ENCODE measurements at regions not wholly inside any gene's neighbourhood (a gene's known extent, or its start where the extent isn't known, plus 50 kb on each side); places are given as distances from the start of the nearest gene placed in this dataset.

GRCh38 chr13:88649855-88650254, 978.7 kb downstream of the SLITRK5 start:
- Histone ChIP-seq H3K9me2 (ENCODE audit: insufficient read depth) (no peaks in the 10 kb centered on the region), H3K36me3 (ENCODE audit: control insufficient read depth in 1 of 2, insufficient read depth in 2 of 2, low read length in 2 of 2) (no peaks in the 10 kb centered on the region), H3K4me1 (ENCODE audit: control insufficient read depth in 1 of 2, insufficient read depth in 2 of 2, low read length in 2 of 2) (no peaks in the 10 kb centered on the region), H3K27ac (ENCODE audit: low read depth, low read length) (no peak overlapping the region), H3K9me3 (ENCODE audit: control insufficient read depth in 1 of 2, insufficient read depth in 1 of 2, low read depth in 1 of 2, low read length in 2 of 2) (no peaks in the 10 kb centered on the region), H3K27me3 (ENCODE audit: insufficient read depth, low read length) (no peaks in the 10 kb centered on the region), H4K20me1 (ENCODE audit: insufficient read depth) (no peaks in the 10 kb centered on the region), H2AFZ (ENCODE audit: low read depth, low read length, poor library complexity, severe bottlenecking) (no peak overlapping the region), H3K4me2 (ENCODE audit: low read length) (no peak overlapping the region), H3K4me3 (replicated peaks in 1 of 2; ENCODE audit: low read depth in 1 of 2, low read length in 2 of 2) (no peak overlapping the region), H3K9ac (ENCODE audit: low read length) (no peak overlapping the region), H3K79me2 (ENCODE audit: insufficient read depth, low read length) (no peaks in the 10 kb centered on the region)
- ChIA-PET CTCF (no interaction called here), POLR2A (no interaction called here), RAD21 (ENCODE audit: low non-redundant PET in 1 of 2, low total read pairs in 2 of 2, uncharacterized antibody in 2 of 2, unreplicated experiment in 2 of 2) (no interaction called here)
- intact Hi-C loops (cut with micrococcal nuclease), result no loop called here
- no peak for ATAC-seq
- DNase-seq (ENCODE audit: low read depth, low spot score), result no peak
- no TSS peak for BruUV-seq (replicated peaks)
- TF ChIP-seq YY1 (IDR thresholded peaks at IDR 0.05; ENCODE audit: extremely low read depth, insufficient replicate concordance, low read depth, low read length) (no peak), JUND (IDR thresholded peaks at IDR 0.05) (no peak), FOSL1 (IDR thresholded peaks at IDR 0.05; ENCODE audit: low read depth) (no peak), SP1 (IDR thresholded peaks at IDR 0.05; ENCODE audit: low read depth) (no peak), ZFX (IDR thresholded peaks at IDR 0.05) (no peak), MAX (IDR thresholded peaks at IDR 0.05) (no peak), EGR1 (IDR thresholded peaks at IDR 0.05; ENCODE audit: low read depth) (no peak), ZNF274 (IDR thresholded peaks at IDR 0.05; ENCODE audit: low read depth, low read length) (no peak), SIN3A (IDR thresholded peaks at IDR 0.05; ENCODE audit: low read depth) (no peak), ZBTB33 (IDR thresholded peaks at IDR 0.05; ENCODE audit: extremely low read depth, insufficient replicate concordance, low read length) (no peak), CBX3 (IDR thresholded peaks at IDR 0.05; ENCODE audit: low read depth) (no peak), TCF7L2 (IDR thresholded peaks at IDR 0.05; ENCODE audit: borderline replicate concordance, extremely low read depth, insufficient read depth, insufficient read length) (no peak), EZH2phosphoT487 (IDR thresholded peaks at IDR 0.05; ENCODE audit: borderline replicate concordance) (no peak), CEBPB (IDR thresholded peaks at IDR 0.05; ENCODE audit: low read depth) (no peak), EZH2 (IDR thresholded peaks at IDR 0.05) (no peak), POLR2A (IDR thresholded peaks at IDR 0.05; ENCODE audit: borderline replicate concordance, extremely low read depth, insufficient read depth, insufficient read length) (no peak), POLR2AphosphoS5 (IDR thresholded peaks at IDR 0.05; ENCODE audit: low read depth, low read length) (no peak)

Data from HCT116 (cell line).